HuH-7.5 (cell line): ENCODE measurements at regions not wholly inside any gene's neighbourhood (a gene's known extent, or its start where the extent isn't known, plus 50 kb on each side); places are given as distances from the start of the nearest gene placed in this dataset.
"Not testable (repeated sequence)": the region's sequence is repeated elsewhere in the genome, so short reads cannot be mapped to it uniquely, and the experiment has no call there.

Experiments
- DNase-seq: peaks from one replicate; pipeline ENCODE4 v3.0.0; 2011; ENCODE audit warnings: low spot score

DNA sequence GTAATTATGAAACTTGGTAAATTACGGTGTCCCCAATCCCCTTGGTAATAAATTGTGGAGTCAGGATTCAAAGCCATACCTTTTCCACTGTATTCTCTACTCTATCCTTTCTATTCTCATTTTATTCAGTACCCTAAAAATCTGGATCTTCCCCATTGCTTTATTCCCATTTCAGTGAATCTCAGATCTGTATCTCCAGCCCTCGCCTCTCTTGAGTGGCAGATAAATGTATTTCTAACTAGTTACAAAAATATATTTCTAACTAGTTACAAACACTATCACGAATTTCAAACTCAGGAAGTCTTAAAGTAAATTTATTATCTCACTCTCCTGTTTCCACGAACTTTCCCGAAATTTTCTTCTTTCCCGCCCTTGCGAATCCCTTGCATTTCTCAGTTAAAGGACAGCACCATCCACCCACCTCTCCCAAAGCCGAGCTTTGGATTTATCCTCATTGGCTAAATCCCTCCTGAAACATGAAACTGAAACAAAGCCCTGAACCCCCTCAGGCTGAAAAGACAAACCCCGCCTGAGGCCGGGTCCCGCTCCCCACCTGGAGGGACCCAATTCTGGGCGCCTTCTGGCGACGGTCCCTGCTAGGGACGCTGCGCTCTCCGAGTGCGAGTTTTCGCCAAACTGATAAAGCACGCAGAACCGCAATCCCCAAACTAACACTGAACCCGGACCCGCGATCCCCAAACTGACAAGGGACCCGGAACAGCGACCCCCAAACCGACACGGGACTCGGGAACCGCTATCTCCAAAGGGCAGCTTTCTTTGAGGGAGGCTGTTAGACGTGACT lies 164.3 kb upstream of the PABPC3 start:
- no peak for DNase-seq

DNA sequence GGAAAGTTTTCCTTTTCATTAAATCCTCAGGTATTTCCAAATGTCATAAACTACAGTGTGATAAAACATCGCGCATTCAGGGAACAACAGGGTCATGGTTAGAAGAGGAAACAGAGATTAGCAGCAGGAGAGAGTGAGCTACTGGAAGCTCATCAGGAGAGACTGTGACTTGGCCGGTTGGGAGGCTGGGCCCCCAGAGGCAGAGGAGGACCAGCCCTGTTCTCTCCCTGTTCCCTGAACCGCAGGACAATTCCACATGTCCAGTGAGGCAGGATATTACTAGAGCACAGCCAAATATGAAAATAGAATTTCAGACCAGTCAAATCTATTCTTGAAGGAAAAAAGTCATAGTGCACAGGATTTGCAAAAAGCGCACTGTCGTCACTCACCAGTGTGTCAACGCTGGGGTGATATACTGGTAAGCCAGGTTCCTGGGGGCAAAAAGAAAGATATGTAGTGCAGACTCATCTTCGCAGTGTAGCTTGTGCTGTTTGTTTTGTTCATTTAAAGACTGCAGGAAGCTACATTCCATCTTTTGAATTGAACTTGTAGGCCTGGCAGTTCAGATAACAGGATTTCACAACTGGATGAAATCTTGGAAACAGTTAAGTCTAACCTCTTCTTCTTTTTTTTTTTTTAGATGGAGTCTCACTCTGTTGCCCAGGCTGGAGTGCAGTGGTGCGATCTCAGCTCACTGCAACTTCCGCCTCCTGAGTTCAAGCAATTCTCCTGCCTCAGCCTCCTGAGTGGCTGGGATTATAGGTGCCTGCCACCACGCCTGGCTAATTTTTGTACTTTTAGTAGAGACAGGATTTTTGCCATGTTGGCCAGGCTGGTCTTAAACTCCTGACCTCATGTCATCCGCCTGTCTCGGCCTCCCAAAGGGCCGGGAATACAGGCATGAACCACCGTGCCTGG lies 162.6 kb upstream of the PABPC3 start:
- not testable (repeated sequence) for DNase-seq

DNA sequence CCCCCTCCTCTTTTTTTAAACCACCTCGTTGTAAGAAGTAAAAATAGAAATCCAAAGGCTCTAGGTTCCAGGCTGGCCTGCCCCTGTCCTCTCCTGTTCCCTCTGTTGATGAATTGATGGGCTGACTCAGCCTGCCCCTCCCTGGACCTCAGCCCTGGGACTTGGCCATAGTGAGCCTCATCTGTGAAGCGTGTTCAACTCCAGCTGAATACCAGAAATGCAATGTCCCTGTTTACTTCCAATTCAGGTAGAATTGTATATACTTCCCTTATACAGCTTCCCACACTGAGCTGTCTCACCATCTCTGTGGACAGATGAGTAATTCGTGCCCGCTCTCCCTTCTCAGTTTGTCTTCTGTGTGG lies 161.9 kb upstream of the PABPC3 start:
- DNase-seq, result not testable (repeated sequence)

DNA sequence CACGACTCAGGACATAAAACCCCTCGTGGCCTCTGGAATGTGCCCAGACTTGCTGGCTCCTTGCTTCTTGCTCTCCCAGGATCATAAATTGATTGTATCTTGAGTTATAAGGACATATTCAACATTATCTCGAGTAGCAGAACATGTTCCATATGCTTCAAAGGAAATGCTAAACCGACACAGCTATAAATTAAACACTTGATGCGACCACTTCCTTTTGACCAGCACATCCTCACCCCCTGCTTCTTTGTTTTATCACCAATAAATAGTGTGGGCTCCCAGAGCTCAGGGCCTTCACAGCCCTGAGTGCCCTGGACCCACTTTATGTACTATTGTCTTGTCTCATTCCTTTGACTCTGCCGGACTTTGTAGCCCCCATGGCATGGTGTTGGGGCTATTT lies 157.0 kb upstream of the PABPC3 start:
- DNase-seq, result no peak

DNA sequence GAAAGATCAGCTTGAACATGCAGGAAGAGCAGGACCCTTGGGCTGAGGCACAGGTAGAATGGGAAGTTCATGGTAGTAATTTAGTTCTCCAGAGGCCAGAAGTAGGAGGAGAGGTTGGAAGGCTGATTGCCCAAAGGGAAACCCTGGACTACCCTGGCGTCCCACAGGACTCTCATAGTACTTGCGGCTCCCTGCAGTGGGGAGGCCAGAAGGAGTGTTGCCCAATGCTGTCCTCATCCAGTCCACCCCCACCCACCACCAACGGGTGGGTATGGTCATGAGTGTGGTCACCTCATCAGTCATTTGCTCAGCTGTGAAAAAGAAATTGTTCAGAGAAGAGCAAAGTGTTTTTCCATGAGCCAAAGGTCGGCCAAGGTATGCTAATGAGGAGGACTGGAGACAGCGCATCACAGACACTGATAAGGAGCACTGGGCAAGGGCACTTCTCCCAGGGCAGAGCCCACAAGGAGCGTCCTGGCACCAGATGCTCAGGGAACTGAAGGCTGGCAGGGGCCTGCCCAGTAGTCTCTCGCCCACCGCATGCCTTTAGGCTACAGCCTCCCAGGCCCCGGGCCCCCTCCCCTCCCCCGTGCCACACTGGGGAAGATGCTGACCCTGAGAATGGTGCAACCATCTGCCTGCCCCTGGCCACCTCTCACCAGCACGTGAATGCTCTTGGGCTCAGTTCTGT lies 154.8 kb upstream of the PABPC3 start:
- not testable (repeated sequence) for DNase-seq

DNA sequence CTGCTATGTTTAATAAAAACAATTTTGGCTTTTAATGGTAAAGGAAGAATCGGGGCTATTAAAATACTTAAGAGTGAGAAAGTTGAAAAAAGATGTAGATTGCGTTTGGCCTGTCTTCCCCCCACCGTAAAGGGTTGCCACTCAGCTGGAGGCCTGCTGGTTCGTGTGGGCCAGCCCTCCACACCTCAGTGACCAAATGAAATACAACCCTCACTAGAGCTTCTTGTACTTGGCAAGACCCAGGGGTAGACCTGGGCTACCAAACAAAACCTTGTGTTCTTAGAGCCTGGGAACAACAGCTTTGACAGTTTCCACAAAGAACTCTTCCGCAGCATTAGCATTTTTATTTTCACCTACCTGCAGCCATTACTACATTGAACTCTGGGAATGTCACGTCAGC lies 152.8 kb upstream of the PABPC3 start:
- DNase-seq, result no peak

DNA sequence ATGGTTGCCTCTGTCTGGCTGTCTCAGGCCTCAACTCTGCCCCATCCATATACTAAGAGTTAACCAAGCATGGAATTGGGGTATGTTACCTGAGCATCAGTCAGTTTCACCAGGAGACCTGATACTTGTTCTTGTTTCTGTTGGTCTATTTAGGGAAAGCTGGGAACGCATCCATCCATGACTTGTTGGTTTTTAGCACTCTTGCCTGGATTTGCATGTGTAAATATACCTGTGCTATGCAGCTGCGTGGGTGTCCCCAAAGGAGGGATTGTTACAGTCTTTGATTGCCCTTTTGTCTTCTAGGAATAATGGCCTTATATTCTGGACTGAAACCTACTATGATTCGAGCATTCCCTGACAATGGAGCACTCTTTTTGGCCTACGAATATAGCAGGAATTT lies 151.9 kb upstream of the PABPC3 start:
- DNase-seq, result not testable (repeated sequence)

DNA sequence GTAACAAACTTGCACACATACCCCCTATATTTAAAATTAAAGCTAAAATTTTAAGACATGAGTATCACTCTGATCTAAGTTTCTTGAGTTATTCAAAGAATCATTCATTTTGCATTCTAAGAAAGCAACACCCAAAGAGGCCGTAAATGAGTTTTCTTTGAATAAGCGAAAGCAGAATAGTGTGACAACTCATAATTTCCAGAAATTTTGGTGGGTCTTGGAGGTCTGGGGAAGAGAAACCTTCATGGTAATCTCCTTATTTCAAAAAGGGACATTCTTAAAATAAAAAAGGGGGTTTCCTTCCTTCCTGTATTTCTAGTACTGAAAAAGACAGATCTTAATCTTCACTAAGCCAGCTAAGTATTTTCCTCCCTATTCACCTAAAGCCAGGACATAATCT lies 147.0 kb upstream of the PABPC3 start:
- not testable (repeated sequence) for DNase-seq

DNA sequence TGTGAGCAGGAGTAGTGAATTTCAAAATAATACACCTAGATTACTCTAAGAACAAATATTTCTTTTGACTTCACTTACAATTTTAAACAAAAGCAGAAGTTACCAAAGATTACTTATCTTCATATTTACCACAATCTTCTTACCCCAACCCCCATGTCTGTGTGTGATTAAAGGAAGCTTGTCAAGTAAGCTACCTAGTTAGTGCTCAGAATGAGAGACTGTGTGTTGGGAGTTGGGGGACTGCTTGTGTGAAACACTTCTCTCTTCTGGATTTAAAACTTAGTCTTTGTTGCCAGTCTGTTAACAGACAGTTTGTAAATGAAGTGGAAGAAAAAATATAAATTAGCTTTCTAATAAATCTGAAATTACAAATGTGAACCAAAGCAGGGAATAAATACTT lies 145.3 kb upstream of the PABPC3 start:
- not testable (repeated sequence) for DNase-seq

DNA sequence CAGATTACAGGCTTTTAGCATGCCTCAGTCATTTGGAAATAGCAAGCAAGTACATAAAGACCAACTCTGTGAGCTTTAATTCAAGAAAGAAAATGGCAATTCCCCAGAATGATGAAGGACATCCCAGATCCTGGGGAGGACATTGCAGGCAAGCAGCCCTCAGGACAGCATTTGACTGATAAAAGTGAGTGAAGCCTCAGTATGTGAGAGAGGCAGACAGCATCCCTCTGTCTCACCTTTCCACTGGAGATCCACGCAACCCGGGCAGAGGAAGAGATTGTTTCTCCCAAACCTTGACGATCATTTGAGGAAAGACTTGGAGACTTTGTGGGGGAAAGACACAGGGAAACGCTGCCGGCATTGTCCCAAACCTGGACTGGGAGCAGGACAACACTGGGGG lies 128.0 kb upstream of the PABPC3 start:
- DNase-seq, result not testable (repeated sequence)

DNA sequence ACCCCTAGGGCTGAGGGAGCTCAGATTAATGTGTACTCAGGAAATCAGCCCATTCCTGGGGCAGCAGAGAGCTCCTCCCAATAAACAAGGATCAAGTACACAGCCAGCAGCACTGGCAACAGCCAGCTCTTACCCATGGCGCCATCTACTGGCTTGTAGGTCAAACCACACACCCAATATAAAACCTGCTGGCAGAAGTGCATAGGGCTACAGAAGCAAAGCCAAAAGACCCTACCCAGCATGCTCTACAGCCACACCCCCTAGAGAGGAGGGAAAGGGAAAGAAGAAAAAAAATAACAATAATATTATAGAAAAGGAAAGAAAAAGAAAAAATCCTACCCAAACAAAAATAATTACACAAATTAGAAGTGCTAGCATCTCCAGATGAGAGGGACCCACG lies 127.5 kb upstream of the PABPC3 start:
- DNase-seq, result not testable (repeated sequence)

DNA sequence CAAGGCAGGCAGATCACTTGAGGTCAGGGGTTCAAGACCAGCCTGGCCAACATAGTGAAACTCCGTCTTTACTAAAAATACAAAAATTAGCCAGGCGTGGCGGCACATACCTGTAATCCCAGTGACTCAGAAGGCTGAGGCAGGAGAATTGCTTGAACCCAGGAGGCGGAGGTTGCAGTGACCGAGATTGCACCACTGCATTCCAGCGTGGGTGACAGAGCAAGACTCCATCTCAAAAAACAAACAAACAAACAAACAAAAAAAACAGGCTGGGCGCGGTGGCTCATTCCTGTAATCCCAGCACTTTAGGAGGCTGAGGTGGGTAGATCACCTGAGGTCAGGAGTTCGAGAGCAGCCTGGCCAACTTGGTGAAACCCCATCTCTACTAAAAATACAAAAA lies 122.8 kb upstream of the PABPC3 start:
- DNase-seq, result not testable (repeated sequence)

DNA sequence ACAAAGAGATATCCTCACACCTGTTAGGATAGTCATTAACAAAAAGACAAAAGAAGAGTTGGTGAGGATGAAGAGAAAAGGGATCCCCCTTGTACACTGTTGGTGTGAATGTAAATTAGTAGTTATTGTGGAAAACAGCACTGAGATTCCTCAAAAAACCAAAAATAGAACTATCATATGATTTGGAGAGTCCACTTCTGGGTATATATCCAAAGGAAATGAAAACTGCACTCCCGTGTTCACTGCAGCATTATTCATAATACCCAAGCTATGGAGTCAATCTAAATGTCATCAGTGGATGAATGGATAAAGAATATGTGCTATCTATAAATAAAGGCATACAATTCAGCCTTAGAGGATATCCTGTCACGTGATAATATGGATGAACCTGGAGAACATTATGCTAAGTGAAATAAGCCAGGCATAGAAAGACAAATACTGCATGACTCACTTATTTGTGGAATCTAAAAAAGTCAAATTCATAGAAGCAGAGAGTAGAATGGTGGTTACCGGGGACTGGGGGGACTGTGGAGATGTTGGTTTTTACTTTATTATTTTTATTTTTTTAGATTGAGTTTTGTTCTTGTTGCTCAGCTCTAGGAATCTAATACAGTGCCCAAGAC lies 114.6 kb upstream of the PABPC3 start:
- not testable (repeated sequence) for DNase-seq

DNA sequence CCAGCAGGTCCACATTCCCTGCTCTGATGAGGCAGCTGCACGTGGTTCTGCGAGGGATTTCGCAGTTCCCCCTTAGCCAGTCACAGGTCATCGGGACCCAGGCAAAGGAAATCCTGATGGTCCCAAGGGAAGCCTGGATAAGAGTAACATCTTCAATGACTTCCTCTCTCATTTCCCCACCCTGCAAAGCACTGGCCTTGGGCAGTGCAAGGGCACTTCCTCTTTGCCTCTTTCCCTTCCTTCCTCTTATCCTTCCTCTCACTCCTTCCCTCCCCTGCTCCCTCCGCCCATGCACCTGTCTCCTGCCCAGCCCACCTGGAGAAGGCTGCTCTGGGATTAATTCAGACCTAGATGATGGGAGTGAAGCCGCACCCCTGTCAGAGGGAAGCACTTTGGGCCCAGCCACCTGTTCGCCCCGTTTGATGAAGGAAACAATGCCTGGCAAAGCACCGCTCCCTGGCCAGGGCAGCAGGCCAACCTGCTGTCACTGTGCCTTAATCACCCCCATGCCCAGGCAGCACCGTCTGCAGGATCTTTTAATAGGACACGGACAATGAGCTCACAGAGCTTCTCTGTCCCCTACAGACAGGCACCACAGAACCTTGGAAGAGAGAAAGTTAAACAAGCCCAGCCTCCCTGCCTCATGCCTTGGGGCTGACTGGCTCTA lies 113.5 kb upstream of the PABPC3 start:
- no peak for DNase-seq

DNA sequence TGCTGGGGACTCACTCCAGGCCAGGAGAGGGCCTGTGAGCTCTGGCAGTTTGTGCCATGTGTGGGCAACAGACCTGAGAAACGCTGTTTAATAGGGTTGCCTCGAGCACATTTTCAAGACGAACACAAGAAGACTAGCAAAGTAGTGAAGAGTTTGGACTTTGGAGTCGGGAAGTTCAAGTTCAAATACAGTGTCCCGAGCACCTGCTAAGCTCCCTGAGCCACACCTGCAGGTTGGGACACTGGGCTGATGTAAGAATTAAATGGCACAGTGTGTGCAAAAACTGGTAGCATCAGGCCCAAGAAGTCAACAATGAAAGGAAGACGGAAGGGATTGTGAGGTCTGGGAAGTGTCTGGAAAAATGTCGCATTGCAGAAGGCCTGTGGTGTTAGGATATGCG lies 112.8 kb upstream of the PABPC3 start:
- DNase-seq, result no peak

DNA sequence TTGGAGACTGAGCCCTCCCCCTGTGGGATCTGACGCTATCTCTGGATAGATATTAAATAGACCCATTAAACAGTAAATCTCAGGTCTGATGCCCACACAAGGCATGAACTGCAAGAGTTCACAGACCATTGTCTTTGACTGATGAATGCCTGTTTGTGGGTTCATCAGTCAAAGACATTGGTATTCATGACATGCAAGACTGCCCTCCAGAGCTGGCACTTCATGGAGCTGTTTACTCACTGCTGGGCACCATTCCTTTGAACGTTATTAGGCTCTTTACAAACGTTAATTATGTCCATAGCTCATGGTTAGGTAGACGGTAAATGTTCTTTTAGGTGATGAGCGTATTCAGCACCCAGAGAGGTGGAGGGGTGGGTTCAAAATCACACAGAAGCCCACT lies 111.8 kb upstream of the PABPC3 start:
- no peak for DNase-seq

DNA sequence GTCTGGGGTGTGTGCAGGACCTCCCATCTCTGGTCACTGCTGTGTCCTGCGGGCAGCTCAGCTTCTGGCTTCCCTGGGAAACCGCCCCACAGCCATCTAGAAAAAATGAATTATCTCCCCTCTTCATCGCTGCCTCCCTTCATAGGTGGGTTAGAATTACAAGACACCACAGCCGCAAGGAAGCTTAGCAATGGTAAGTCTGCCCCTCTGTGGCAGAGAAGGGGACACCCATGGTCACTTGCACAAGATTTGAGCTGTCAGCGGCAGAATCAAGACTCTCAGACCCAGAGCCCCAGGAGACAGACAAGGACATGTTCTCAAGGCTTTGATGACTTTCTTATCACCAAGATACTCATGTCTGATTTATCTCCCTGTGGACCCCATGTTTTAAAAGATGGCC lies 110.8 kb upstream of the PABPC3 start:
- DNase-seq, result no peak

DNA sequence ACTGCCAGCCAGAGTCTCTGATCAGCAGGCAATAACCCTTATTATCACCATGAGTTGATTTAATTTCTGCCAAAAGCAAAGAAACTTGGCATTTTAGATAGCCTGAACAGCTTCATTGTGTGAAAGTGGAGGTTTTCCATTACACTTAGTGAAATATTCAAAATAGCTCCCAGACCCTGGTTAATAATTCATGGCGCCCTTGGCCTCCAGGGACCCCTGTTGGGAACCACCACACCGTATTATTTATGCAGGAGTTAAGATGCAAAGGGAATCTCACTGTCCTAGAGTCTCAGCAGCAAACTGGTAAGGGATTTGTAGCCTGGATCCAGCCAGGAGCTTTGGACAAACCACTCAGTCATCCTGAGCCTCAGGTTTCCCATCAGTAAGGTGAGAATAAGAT lies 110.0 kb upstream of the PABPC3 start:
- no peak for DNase-seq

DNA sequence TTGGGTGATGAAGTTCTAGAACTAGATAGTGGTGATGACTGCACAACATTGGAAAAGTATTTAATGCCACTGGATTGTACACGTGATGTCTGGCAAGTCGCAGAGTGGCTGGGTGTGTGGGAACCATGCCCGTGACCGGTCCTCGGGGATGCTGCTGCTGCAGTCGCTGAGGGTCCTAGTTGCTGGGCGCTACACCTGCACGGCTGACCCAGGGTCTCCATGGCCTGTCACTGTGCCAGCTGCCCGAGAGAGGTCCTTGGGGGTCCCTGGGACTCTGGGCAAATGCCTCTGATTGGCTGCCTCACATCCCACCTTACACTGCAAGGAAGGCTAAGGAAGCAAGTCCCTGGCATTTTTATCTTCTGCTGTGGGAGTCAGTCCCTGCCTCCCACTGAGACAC lies 109.1 kb upstream of the PABPC3 start:
- no peak for DNase-seq

DNA sequence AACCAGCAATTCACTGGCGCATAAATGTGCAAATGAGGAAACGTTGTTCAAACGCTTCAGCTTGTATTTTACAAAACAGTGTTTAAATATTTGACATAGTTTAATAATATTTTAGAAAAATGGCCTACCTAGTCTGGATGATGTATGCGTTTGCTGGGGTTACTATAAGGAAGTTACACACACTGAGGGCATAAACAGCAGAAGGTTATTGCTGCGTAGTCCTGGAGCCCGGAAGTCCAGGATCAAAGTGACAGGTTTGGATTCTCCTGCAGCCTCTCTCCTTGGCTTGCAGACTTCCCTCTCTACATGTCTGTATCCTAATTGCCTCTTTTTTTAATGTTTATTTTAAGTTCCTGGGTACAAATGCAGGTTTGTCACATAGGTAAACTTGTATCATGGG lies 106.0 kb upstream of the PABPC3 start:
- not testable (repeated sequence) for DNase-seq

DNA sequence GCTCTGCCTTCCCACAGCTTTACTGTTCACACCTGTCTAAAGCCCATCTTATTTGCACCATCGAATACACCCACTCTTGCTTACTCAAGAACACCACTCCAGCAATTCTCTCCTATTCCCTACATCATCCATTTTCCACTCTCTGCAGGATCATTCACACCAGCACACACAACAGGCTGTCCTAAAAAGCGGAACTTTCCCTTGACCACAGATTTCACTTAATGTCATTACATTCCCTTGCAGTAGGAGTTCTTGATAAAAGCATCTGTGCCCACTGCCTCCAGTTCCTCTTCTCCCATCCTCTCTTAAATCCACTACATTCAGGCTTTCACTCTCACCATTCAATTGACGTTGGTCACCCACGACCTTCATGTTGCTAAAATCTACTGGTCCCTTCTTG lies 103.0 kb upstream of the PABPC3 start:
- DNase-seq, result not testable (repeated sequence)
